T-helper 9 cell (primary cell): ENCODE measurements at regions not wholly inside any gene's neighbourhood (a gene's known extent, or its start where the extent isn't known, plus 50 kb on each side); places are given as distances from the start of the nearest gene placed in this dataset.

Experiments used
- DNase-seq: peaks from one replicate; pipeline ENCODE4 v3.0.0-alpha.2; 2020

DNA sequence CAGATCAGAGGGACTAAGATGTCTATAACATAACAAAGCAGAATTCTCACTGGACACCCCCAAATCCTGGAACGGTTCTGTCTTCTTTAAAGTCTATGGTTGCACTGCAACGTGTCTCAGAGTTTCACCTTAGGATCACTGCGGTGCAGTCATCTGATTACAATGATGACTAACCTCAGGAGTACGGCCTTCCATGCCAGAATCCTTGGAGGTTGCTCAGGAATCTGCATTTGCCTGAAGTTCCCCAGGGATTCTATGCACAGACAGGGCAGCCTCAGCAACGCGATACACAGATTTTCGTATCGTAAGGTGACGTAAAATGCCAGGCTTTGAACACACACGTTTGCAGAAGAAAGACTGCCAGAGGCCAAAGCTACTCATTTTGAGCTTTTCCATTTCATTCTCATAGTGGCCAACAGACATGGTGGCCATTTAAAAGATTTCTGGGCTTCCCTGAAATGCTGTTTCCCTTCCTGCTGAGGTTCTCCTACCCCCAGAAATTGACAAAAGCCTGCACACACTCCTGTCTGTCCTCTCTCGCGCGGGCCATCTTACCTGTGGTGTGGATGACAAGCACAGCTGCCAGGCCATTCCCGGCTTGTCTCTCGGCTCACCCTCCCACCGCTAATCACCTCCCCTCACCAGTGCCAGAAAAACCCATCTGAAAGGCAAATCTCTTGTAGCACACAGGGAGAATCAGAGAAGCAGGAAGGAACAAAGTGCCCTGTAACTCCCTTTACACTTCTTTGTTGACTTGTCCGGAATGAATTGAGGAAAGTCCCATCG lies 148.8 kb downstream of the ACKR3 start:
- no peak for DNase-seq

DNA sequence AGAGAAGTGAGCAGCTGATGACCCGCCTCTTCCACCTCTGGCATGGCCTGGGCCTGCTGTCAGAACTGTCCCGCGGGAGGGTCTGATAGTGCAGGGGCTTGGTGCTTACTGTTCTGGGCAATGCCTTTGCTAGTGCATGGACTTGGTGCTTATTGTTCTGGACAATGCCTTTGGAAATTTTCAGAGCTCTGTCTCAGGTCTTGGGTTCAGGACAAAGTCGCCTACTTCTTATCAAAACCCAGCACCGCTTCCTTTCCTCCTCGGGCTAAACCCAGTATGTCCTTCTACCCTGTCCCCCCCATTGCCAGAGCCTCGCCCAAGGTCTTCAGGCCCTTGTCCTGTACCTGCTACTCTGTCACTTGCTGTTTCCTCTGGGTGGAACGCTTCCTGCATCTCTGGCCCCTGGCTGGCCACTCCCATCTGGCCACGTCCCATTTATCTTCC lies 149.6 kb downstream of the ACKR3 start:
- no peak for DNase-seq

DNA sequence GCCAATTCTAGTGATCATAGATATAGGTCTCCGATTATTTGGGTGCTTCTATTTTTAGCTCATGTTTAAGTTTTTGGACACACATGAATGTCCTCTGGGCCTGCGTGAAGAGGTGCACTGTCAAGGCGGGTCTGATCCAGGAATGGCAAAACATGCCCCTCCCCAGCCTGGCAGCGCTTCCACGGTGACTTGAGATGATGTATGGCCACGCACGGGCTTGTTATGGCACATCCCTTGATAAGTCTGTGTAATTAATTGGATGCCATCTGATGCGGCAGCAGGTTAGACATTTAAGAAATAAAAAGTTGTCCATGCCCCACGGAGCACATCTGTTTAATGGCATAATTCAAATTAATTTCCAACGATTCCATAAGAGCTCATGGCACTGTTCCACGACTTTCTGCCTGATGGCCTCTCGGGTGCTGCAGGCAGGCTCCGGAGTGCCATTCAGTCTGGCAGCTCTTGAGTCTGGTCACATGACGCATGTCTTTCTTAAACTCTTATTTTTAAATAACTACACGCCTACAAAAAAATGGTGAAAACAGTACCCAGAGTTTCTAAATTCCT lies 151.4 kb downstream of the ACKR3 start:
- DNase-seq, result no peak

DNA sequence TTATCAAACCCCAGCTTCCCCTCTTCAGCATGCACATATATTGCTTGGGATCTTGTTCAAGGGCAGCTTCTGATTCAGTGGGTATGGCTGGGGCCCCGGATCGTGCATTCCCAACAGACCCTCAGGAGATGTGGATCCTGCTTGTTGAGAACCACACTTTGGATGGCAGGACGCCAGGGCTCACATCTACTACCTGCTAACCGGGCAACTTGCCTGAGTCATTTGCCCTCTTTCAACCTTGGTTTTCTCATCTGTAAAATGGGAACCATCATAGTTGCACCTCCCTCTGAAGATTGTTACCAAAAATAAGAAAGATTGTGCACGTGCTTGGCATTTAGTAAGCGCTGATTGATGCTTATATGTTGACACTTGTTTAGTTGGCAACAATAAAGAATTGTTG lies 154.6 kb downstream of the ACKR3 start:
- no peak for DNase-seq

DNA sequence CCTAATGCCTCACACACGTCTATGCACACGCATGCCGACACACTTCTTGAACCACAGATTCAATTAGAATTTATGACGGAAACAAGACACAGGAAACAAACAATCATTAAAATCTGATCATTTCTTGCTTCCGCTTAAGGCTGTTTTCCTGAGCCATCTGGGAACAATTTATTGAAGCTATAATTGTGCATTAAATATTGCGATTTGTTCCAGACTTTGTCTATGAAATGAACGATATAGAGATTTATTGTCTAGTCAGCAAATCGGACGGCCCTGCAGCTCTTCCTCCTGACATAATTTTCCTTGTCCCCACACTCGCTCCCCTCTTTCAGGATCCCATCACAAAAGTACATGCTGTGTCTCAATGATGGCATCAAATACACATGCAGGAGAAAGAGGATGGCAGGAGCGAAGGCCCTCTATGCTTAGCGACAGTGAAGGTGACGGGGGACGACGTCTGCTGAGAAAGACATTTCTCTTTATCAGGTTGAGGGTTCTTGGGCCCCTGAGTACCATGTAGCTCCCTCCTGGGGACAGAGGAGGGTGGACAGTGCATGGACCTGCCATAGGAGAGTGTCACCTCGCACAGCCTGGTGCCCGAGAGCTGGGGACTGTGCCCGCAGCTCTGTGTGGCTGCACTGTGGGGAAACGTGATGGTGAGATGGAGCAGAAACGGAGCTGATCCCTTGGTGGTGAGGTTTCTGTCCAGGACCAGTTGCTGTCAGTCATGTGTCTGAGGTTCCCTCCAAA lies 157.3 kb downstream of the ACKR3 start:
- DNase-seq, result no peak

DNA sequence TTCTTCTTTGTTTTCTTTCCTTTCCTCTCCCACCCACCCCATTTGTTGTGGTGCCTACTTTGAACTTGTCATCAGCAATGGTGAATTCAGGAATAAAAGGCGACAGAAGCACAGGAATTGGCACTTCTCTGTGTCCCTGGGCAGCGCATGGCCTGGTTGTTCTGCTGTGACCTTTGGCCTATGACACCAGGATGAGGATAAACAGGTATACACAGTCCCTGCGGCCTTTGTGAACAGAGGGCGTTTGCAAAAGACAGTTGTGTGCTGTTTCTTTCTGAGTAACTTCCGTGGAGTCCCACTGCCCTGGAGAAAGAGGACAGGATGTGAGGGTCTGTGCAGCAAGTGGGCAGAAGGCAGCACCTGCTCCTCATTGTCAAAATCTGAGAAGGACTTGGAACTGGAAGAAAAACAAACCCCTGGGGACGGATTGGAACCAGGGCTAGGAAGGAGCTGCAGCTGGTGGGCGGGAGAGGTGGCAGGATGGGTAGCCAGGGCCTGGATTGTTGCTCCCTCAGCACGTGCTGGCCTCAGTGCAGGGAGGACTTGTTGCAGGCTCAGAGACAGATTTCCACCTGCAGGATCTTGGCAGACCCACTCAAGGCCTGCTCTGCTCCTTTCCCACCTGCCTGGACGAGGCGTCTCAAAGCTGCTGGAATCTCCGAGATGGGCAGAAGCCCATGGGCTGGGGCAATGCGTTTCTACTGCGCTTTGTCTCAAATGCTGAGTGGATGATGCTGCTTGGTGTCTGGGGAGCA lies 159.5 kb downstream of the ACKR3 start:
- DNase-seq, result no peak

DNA sequence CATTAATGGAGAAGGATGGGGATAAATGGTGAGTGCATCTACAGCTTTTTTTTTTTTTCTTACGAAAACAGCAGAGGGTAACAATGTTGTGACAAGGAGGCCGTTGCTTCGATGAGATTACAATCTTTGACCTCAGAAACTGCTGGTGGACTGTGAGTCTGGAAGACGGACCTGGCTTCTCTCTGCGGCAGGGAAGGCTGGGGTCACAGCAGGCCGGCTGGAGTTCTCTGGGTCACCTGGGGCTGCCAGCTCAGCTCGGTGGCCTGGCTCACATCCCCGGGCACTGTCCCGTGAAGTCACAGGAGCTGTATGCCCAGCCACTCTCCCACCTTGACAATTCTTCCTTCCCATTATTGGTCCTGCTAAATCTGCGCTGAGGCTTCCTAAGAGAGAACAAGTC lies 160.8 kb downstream of the ACKR3 start:
- DNase-seq, result no peak

DNA sequence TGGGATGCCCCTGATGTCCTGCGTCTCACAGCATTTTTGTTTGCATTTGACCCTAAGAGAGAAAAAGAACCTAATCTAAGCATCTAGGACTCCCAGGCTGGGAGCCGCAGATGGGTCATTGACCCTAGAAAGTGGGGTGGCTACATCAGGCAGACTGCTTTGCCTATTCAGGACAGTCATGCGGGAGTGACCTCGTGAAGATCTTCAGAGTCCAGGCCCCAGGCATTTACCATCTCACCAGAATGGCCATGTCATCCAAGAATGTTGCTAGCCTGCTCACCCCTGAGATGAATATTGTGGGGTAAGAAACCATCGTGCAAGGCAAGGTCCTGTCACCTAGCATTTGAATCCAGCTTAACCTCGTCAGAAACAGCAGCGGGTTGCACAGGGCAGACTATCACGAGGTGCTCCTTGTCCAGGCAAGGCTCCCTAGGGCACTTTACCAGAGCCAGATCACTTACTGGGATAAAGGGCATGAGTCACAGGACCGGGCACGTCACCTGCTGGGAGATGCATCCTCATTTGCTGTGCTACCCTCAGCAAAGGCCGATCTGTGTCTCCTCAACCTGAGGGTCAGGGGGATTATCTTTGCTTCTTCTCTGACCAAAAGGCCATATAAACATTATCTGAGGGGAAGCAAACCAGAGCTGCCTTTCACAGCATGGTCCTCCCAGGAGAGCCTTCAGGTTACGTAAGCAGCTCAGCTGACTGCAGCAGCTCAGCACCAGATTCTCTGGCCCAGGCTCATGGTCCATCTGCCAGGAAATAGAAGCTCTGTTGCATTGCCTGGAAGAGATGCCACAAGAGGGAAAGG lies 162.3 kb downstream of the ACKR3 start:
- no peak for DNase-seq

DNA sequence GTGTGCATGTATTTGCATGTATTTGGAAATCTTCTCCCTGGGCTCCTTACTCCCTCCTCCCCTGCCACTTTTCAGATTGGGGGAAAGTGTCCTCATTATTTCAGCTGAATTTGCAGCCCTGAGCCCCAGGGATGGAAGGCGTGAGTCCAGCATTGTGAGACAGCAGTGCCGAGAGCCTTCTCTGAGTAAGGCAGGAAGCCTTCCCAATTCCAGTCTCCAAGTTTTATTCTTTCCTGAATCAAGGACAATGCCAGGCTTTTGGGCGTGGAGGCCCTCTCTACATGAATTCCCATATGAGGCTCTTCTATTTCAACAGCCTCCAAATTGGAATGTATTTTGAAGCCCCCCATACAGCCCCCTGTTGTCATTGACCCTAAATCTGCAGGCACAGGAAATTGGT lies 163.5 kb downstream of the ACKR3 start:
- no peak for DNase-seq

DNA sequence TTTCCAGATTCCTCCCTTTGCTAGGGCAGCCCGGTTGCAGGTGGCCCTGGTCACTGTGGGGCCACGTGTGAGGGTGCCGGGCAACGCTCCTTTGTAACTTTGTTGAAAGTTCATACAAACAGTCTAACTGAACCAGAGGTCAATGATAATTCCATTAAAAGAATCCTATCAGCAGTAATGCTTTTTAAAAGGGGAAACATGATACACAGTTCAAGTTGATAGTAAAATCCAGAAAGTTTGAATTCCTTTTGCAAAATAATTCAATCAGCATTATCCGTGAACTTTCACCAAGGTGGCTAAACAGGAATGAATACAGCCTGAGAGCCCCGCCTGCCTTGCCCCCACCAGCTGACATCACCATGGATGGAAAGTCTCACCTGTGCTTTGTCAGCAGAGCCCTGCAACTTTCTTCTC lies 166.2 kb downstream of the ACKR3 start:
- no peak for DNase-seq

DNA sequence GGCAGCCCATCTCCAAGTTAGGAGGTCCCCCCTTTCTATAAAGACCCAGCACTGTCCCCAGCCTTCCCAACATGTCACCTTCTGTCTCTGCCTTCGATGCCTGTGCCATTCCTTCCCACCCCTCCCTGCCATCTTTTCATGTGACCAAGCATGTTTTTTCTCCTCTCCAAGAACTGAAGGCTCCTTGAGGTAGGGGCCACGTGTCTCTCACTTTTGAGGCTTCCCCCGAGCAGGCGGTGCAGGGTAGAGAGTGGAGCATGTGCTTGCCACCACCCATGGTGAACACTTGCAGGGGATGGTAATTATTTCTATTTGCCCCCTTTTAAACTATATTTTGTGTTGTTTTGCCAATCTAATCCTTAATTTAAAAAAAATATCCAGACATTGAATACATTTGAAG lies 168.4 kb downstream of the ACKR3 start:
- DNase-seq, result no peak

DNA sequence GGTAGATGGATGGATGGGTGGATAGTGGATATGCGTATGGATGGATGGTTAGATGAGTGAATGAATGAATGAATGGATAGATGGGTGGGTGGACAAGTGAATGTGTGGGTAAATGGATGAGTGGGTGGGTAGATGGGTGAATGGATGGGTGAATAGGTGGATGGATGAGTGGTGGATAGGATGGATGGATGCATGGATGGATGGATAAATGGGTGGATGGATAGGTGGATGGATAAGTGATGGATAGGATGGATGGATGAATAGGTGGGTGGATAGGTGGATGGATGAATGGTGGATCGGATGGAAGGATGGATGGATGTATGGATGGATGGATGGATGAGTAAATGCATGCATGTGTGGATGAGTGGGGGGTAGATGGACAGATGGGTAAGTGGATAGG lies 169.3 kb downstream of the ACKR3 start:
- no peak for DNase-seq

DNA sequence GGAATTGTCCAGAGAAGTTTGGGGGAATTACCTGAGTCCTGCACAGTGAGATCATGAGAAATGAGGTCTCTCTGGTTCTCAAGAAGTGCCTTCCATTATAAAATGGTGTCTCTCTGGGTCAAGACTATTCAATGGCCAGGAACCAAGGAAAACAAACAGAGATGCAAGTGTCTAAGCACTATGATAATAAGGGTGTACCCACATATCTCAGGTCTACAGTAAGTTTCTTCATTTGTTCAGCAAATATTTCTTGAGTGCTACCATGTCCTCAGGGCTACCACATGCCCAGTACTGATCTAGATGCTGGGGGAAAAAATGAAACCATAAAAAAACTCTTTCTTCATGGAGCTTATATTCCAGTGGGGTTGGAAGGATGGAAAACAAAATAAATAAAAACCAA lies 170.0 kb downstream of the ACKR3 start:
- DNase-seq, result no peak

DNA sequence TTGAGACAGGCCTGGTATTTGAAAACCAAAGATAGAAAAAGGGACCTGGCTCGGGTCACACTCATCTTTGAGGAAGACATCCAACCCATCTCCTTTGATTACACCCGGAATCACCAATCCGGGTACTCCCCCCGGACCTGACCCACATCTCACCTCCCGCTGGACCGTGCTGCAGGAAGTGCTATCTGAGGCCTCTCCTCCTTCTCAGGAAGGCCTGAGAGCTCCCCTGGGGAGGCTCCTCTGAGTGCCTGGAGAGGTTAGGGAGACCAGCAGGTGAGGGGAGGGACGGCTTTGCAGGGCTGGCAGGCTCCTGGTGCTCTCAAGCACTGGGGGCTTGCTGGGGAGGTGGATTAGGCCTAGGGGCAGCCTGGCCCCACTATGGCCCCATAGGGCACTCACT lies 170.9 kb downstream of the ACKR3 start:
- no peak for DNase-seq

DNA sequence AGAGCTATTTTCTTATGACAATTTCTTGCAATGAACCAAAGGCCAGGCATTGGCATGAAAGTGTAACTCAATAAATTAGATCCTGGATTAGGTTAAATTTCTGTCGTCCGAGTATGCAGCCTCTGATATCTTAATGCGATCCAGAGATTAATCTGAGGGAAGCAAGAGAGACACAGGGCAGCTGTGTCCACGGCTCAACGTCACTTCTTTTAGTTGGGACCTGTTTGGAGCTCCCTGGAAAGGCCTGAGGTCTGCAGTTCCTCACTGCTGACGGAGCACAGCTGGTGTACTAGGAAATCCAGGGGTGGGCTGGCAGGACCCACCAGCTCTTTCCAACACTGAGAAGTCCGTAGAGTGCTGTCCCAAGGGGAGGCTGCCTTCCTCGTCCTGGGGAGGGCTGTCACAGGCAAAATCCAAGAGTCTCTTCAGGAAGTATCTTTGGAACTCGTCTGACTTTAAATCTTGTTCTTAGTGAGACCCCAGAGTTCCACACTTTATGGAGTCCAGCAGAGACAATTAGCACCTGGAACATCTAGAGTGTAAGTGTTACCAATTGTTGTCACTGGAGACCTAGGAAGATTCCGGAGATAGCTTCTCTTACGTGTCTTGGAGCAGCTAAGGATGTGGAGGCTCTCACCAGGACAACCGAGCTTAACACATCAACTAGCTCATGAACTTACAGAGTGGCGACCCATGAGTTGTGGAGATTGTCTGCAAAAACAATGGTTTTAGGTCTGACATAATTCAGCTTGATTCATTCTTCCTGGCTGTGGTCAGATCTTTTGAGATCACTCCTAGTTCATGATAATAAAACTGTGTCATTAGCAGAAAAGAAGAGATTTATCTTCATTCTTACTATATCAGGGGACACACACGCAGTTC lies 173.7 kb downstream of the ACKR3 start:
- DNase-seq, result no peak

DNA sequence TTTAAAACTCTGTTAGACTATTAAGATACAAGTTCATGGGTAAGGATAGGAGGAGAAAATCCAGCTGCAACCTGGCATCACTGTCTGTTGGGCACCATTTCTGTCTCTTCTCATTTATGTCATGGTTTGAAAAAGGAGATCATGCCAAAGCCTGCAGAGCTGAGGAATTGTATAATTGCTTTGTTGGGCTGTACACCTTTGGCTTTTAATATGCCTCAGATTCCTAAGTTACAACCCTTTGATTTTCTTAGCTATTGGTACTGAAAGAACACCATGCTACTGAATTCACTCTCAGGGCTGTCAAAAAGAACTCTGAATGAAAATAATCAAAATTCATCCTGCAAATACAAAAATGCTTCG lies 174.3 kb downstream of the ACKR3 start:
- no peak for DNase-seq

DNA sequence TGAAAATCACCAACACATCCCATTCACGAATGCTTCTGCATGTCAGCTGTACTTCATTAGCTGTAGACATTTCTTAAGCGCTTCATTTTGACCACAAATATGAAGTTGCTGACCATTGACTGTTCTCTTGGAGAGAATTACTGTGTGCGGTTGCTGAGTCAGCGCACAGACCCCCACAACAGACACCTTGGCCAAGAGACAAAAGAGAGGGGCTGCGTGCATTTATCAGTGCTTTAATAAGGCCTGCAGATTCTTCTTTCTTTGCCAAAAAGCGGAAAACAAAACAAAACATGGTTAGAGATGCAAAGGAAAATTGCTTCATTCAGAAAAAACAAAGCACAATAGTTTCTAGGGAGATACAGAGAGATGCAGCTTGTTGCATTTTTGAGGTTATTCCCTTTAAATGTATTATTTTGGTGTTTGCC lies 174.7 kb downstream of the ACKR3 start:
- no peak for DNase-seq

DNA sequence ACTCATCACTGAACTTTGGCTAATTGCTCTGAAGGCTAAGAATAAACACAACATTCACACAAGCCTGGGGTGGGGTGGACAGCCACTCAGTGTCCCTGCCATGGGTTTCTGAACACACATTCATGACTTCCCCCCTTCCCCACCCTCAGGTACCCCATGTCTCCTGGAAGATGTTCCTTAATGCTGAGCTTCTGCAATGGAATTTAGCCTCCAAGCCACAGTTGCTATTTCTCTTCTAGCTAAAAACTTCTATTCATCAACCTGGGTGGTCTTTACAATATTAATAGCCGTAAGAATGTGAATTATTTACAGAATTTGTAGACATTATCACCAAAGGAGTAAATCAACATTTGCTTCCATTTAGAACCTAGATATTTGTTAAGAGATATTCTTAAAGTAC lies 175.1 kb downstream of the ACKR3 start:
- DNase-seq, result no peak

DNA sequence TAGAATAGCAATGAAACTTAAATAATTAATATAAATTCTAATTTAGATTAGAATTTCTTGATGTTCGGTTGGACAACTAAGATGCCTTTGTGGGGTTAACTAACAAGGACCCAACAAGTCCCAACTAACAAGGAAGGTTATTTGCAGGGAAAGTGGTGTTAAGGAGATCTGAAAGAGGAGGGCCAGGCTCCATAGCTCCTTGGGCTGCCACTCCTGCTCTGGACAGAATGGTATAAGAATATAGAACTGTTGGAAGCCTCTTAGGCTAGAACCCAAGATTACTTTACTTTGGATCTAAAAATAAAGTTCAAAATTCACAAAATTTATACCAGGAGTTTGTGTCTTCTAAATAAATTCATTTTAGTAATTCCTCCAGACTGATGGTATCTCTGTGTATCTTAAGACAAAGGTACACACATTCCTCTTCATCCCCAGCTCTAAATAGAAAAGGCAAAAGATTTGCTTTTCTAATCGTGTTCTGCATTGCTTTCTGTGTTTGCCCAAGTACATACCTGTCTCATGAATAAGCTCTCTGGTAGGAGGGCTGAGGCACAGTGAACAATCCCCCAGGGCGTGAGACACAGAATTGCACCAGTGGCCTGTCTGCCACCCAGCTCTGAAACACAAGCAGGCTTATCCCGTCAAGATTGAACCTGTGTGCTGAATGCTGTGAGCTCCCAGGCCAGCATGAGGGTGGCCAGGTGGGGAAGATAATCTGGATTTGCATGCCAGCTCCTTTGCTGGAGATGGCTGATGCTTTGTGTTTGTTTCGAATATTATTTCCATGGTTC lies 176.0 kb downstream of the ACKR3 start:
- DNase-seq, result no peak

DNA sequence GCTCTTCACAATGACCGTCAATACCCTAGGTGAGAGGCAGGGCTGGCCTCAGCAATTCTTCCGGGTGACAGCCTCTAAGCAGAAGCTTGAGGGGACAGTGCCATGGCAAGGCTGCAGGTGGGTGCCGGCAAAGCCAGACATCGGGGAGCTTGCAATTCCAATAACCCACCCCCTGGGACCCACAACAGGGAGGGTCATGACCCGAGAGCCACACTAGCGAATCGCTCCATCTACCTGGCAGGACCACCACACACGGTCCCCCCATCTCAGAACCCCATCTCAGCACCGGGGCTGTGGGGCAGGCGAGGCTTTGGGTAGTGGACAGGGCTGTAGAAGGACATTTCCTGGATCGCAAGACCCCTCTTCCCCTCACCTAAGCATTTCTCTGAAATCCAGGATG lies 177.2 kb downstream of the ACKR3 start:
- DNase-seq, result no peak

DNA sequence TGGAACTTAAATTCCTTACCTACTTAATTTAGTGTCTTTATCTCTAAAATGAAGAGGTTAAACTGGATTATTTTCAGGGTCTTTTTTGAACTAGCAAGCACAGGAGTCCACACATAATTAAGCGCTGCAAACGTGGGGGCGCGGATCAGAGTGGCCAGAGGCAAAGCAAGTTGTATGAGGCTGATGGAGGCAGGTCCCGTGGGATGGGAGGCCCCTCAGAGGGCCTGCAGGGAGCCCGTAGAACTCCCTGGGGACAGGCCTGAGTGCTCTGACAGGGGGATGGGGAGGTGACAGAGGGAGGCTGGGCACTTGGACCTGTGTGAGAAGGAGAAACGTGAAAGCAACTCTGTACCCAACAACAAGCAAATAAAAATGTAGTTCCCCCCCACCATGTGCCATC lies 177.8 kb downstream of the ACKR3 start:
- DNase-seq, result no peak
